ENCODE measurements at regions not wholly inside any gene's neighbourhood (a gene's known extent, or its start where the extent isn't known, plus 50 kb on each side); places are given as distances from the start of the nearest gene placed in this dataset.

- DNase-seq (ENCODE audit: low read depth in 2 of 2) = no peak
These were observed 589.4 kb upstream of the FAM174A start for GRCh38 chr5:99945478-99946442.

GRCh38 chr5:99940540-99940939 lies 594.6 kb upstream of the FAM174A start:
- Histone ChIP-seq H3K4me2 (ENCODE audit: extremely low read depth, insufficient read depth, low read length) (no peak overlapping the region), H3K27ac (ENCODE audit: insufficient read depth, low read length) (no peak overlapping the region), H3K9me3 (ENCODE audit: control insufficient read depth, insufficient read depth, low read depth, low read length) (no peaks in the 10 kb centered on the region), H2AFZ (ENCODE audit: low read length) (no peak overlapping the region), H4K20me1 (ENCODE audit: control insufficient read depth, extremely low read depth, insufficient read depth, low read length) (no peaks in the 10 kb centered on the region), H3K79me2 (ENCODE audit: control insufficient read depth, insufficient read depth, low read length) (no peaks in the 10 kb centered on the region), H3K4me1 (ENCODE audit: control insufficient read depth, extremely low read depth, insufficient read depth, low read length) (no peaks in the 10 kb centered on the region), H3K27me3 (ENCODE audit: control insufficient read depth, insufficient read depth, low read length) (no peaks in the 10 kb centered on the region), H3K36me3 (ENCODE audit: control insufficient read depth, insufficient read depth, low read length) (no peaks in the 10 kb centered on the region), H3K9ac (ENCODE audit: insufficient read depth, low read length) (no peak overlapping the region), H3K4me3 (replicated peaks in 1 of 4; ENCODE audit: control extremely low read depth in 1 of 4, insufficient read depth in 1 of 4, low read depth in 3 of 4, low read length in 4 of 4) (no peak overlapping the region)
- TF ChIP-seq CTCF (conservative IDR thresholded peaks at IDR 0.05 in 1 of 2, IDR thresholded peaks at IDR 0.05 in 1 of 2; ENCODE audit: low read depth in 1 of 2, low read length in 2 of 2) (no peak), EZH2 (IDR thresholded peaks at IDR 0.05; ENCODE audit: low read length, missing control alignments) (no peak)
- no peak for DNase-seq (ENCODE audit: low read depth in 2 of 2)

More at GRCh38 chr5:99945478-99946442, 589.4 kb upstream of the FAM174A start:
- no peak overlapping the region for H3K9ac ChIP-seq (ENCODE audit: insufficient read depth, low read length)
- TF ChIP-seq EZH2 (IDR thresholded peaks at IDR 0.05; ENCODE audit: low read length, missing control alignments) (no peak), CTCF (conservative IDR thresholded peaks at IDR 0.05 in 1 of 2, IDR thresholded peaks at IDR 0.05 in 1 of 2; ENCODE audit: low read depth in 1 of 2, low read length in 2 of 2) (no peak)
- no peaks in the 10 kb centered on the region for H3K27me3 ChIP-seq (ENCODE audit: control insufficient read depth, insufficient read depth, low read length)
- no peak overlapping the region for H3K4me2 ChIP-seq (ENCODE audit: extremely low read depth, insufficient read depth, low read length)
- no peak overlapping the region for H3K27ac ChIP-seq (ENCODE audit: insufficient read depth, low read length)
- H3K4me1 ChIP-seq (ENCODE audit: control insufficient read depth, extremely low read depth, insufficient read depth, low read length) = no peaks in the 10 kb centered on the region
- H4K20me1 ChIP-seq (ENCODE audit: control insufficient read depth, extremely low read depth, insufficient read depth, low read length) = no peaks in the 10 kb centered on the region
- no peak overlapping the region for H2AFZ ChIP-seq (ENCODE audit: low read length)
- H3K4me3 ChIP-seq (replicated peaks in 1 of 4; ENCODE audit: control extremely low read depth in 1 of 4, insufficient read depth in 1 of 4, low read depth in 3 of 4, low read length in 4 of 4) = no peak overlapping the region
- no peaks in the 10 kb centered on the region for H3K79me2 ChIP-seq (ENCODE audit: control insufficient read depth, insufficient read depth, low read length)
- no peaks in the 10 kb centered on the region for H3K9me3 ChIP-seq (ENCODE audit: control insufficient read depth, insufficient read depth, low read depth, low read length)
- H3K36me3 ChIP-seq (ENCODE audit: control insufficient read depth, insufficient read depth, low read length) = no peaks in the 10 kb centered on the region

- Histone ChIP-seq H3K4me2 (ENCODE audit: extremely low read depth, insufficient read depth, low read length) (no peak overlapping the region), H3K9ac (ENCODE audit: insufficient read depth, low read length) (no peak overlapping the region), H3K27ac (ENCODE audit: insufficient read depth, low read length) (no peak overlapping the region), H3K4me3 (replicated peaks in 1 of 4; ENCODE audit: control extremely low read depth in 1 of 4, insufficient read depth in 1 of 4, low read depth in 3 of 4, low read length in 4 of 4) (no peak overlapping the region), H3K27me3 (ENCODE audit: control insufficient read depth, insufficient read depth, low read length) (no peaks in the 10 kb centered on the region), H4K20me1 (ENCODE audit: control insufficient read depth, extremely low read depth, insufficient read depth, low read length) (no peaks in the 10 kb centered on the region), H2AFZ (ENCODE audit: low read length) (no peak overlapping the region), H3K79me2 (ENCODE audit: control insufficient read depth, insufficient read depth, low read length) (no peaks in the 10 kb centered on the region), H3K9me3 (ENCODE audit: control insufficient read depth, insufficient read depth, low read depth, low read length) (no peaks in the 10 kb centered on the region), H3K36me3 (ENCODE audit: control insufficient read depth, insufficient read depth, low read length) (no peaks in the 10 kb centered on the region), H3K4me1 (ENCODE audit: control insufficient read depth, extremely low read depth, insufficient read depth, low read length) (no peaks in the 10 kb centered on the region)
- TF ChIP-seq CTCF (conservative IDR thresholded peaks at IDR 0.05 in 1 of 2, IDR thresholded peaks at IDR 0.05 in 1 of 2; ENCODE audit: low read depth in 1 of 2, low read length in 2 of 2) = no peak
- TF ChIP-seq EZH2 (IDR thresholded peaks at IDR 0.05; ENCODE audit: low read length, missing control alignments) = no peak
- peak in 1 of 2 donors; percentile 0 for DNase-seq (ENCODE audit: low read depth in 2 of 2)
These were observed 598.3 kb upstream of the FAM174A start for GRCh38 chr5:99936911-99937310.

Data from fibroblast of lung (primary cell).